ENCODE measurements at regions not wholly inside any gene's neighbourhood (a gene's known extent, or its start where the extent isn't known, plus 50 kb on each side); places are given as distances from the start of the nearest gene placed in this dataset.
A peak's percentile ranks its signal among the peaks of the same experiment; 100 is the strongest.
"Not testable (repeated sequence)": the region's sequence is repeated elsewhere in the genome, so short reads cannot be mapped to it uniquely, and the experiment has no call there.

DNA sequence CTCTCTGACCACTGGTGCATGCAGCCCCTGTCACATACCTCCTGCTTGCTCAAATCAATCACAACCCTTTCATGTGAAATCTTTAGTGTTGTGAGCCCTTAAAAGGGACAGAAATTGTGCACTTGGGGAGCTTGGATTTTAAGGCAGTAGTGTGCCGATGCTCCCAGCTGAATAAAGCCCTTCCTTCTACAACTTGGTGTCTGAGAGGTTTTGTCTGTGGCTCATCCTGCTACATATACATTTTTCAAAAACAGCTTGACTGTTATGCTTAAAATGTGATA is 413.8 kb downstream of the DAD1 start:
- ATAC-seq; H3K9me3 Mint-ChIP-seq (ENCODE audit: low read depth); H3K4me3 Mint-ChIP-seq; DNase-seq; H3K27me3 Mint-ChIP-seq; CTCF ChIA-PET; H3K27ac Mint-ChIP-seq; H3K36me3 Mint-ChIP-seq: not testable (repeated sequence)
- H3K4me1 Mint-ChIP-seq: peaks cover 10% of the 10 kb centered on the region

DNA sequence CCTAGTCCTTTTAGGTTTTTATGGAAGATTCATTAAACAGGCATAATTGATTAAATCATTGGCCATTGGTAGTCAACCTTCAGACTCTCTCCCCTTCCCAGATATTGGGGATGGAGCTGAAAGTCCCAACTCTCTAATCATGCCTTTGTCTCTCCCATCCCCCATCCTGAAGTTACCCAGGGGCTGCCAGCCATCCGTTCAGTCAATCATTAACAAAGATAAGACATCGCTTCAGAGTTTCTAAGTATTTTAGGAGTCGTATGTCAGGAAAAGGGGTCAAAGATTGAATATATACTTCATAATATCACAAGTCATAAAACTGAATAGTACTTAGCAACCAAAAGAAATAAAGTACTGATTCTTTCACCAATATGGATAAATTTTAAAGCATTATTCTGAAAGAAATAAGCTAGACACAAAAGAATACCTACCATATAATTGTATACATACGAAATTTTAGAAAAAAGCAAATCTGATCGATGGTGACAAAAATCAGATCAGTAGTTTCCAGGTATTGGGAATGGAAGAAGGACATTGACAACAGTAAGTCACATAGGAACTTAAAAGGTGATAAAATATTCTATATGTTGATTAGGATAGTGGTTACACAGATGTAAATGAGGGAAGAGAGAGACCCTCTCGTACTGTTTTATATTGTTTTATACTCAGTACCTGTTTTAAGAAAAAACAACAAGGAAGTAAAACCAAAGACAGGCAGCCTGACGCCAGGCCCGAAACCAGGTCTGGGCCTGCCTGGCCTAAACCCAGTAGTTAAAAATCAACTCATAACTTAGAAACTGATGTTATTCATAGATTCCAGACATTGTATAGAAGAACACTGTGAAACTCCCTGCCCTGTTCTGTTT is 414.4 kb downstream of the DAD1 start:
- no peak for ATAC-seq
- no peaks in the 10 kb centered on the region for H3K27me3 Mint-ChIP-seq
- no peak overlapping the region for H3K4me3 Mint-ChIP-seq
- CTCF ChIA-PET: no interaction called here
- DNase-seq: no peak
- no peak overlapping the region for H3K27ac Mint-ChIP-seq
- peaks cover 10% of the 10 kb centered on the region for H3K4me1 Mint-ChIP-seq
- no peaks in the 10 kb centered on the region for H3K36me3 Mint-ChIP-seq
- no peaks in the 10 kb centered on the region for H3K9me3 Mint-ChIP-seq (ENCODE audit: low read depth)

DNA sequence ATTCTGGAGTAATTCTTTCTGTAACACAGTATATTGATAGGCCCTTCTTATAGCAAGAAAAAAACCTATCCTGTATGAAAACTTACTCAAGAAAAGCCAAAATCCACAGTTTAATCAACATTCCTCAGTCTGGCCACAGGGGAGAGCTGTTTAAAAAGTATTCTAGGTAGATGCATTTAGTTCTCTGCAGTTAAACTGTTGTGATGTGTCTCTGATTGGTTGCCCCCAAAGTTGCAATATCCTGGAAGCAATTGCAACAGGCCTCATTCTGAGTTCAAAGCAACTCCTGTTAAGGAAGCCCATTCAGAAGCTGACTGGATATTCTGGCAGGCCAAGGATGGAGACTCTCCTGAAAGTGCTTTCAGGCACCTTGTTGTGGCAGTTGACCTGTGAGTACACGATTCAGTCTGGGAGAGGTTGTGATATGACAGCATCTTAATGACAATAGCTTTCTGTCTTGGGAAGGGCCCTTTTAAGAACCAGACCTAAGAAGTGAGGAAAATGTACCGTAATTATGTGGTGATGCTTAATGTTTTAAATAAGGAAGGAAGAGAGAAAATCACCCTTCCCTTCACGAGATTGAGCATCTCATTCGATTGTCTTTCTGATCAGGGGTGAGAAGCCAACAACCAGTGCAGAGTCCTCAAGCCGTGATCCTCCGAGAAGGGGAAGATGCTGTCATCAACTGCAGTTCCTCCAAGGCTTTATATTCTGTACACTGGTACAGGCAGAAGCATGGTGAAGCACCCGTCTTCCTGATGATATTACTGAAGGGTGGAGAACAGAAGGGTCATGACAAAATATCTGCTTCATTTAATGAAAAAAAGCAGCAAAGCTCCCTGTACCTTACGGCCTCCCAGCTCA is 420.7 kb downstream of the DAD1 start:
- Mint-ChIP-seq H3K27ac (peak overlapping the region; percentile 86), H3K27me3 (no peaks in the 10 kb centered on the region), H3K9me3 (ENCODE audit: low read depth) (no peaks in the 10 kb centered on the region), H3K36me3 (peaks cover 2% of the 10 kb centered on the region), H3K4me3 (peak overlapping the region; percentile 79), H3K4me1 (peaks cover under 1% of the 10 kb centered on the region)
- CTCF ChIA-PET: interaction anchor here (1.2 to 1.3 kb wide), 2 partner anchors 54 to 70 kb away, joined by 3 to 5 read pairs; no protein-coding TSS in a partner anchor
- DNase-seq (no peak), ATAC-seq (peak; percentile 51)

DNA sequence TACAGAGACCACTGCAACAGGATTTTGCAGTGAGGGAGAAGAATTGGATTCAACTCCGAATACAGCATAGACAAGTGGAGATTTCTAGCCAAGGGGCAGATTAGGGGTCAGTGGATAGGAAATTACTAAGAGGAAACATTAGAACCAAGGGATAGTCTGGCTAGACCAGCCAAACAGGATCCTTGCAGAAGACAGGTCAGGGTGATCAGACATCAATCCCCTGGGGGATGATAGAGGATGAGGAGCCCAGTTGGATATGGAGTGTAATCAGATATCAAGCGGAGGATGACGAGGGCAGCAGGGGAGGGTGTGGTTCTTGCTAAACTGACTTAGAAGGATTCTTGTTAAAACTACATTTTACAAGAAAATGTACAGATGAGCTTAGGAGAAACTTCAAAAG is 424.4 kb downstream of the DAD1 start:
- CTCF ChIA-PET: interaction anchor here (1.1 kb wide), 1 partner anchor 36 kb away, joined by 3 read pairs; no protein-coding TSS in a partner anchor
- no peaks in the 10 kb centered on the region for H3K27me3 Mint-ChIP-seq
- H3K27ac Mint-ChIP-seq: no peak overlapping the region
- peaks cover 2% of the 10 kb centered on the region for H3K36me3 Mint-ChIP-seq
- ATAC-seq (no peak), DNase-seq (no peak)
- peaks cover 8% of the 10 kb centered on the region for H3K4me1 Mint-ChIP-seq
- H3K9me3 Mint-ChIP-seq (ENCODE audit: low read depth): no peaks in the 10 kb centered on the region
- no peak overlapping the region for H3K4me3 Mint-ChIP-seq

DNA sequence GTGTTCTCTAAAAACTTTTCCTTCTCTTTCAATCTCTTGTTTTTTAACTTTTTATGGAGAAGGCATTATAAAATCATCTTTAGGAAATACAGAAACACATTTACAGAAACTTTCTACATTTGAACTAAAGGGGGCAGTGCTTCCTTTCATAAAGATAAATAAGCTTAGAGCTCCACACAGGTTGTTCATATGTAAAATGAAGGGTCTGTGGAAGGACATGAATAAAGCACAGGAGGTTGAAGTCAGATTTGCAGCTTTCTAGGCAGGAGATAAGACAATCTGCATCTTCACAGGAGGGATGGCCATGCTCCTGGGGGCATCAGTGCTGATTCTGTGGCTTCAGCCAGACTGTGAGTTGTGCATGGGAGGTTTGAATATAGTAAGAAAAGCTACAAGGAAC is 426.0 kb downstream of the DAD1 start:
- Mint-ChIP-seq H3K4me1 (peaks cover 12% of the 10 kb centered on the region), H3K36me3 (no peaks in the 10 kb centered on the region), H3K9me3 (ENCODE audit: low read depth) (no peaks in the 10 kb centered on the region), H3K27ac (peak overlapping the region; percentile 76), H3K4me3 (peak overlapping the region; percentile 65), H3K27me3 (no peaks in the 10 kb centered on the region)
- ATAC-seq: peak; percentile 30
- CTCF ChIA-PET: interaction anchor here (0.7 to 1.3 kb wide), 4 partner anchors 346 to 427 kb away, joined by 3 to 6 read pairs (median 4); no protein-coding TSS in a partner anchor
- DNase-seq: no peak

DNA sequence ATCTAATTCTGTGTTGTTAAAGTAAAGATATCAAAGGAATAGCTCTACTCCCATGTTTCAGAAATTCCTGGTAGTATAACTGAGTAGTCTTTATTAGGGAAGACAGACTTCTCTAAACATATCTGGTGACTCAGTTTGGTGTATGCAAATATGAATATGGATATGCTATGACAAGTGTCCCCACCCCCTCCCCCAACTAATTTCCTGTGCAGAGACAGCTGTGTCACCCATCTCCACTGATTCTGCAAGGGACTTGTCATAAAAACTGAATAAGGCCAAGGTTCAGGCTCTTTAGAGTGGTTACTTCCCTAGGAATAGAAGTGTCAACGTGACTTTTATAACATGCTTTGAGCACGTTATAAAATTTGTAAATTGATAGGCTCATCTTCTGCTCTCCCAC is 429.1 kb downstream of the DAD1 start:
- ATAC-seq (no peak), DNase-seq (no peak)
- no peaks in the 10 kb centered on the region for H3K36me3 Mint-ChIP-seq
- no peak overlapping the region for H3K27ac Mint-ChIP-seq
- no peak overlapping the region for H3K4me3 Mint-ChIP-seq
- peaks cover 12% of the 10 kb centered on the region for H3K4me1 Mint-ChIP-seq
- no peaks in the 10 kb centered on the region for H3K9me3 Mint-ChIP-seq (ENCODE audit: low read depth)
- no peaks in the 10 kb centered on the region for H3K27me3 Mint-ChIP-seq
- CTCF ChIA-PET: interaction anchor here (0.9 kb wide), 1 partner anchor 28 kb away, joined by 3 read pairs; no protein-coding TSS in a partner anchor

DNA sequence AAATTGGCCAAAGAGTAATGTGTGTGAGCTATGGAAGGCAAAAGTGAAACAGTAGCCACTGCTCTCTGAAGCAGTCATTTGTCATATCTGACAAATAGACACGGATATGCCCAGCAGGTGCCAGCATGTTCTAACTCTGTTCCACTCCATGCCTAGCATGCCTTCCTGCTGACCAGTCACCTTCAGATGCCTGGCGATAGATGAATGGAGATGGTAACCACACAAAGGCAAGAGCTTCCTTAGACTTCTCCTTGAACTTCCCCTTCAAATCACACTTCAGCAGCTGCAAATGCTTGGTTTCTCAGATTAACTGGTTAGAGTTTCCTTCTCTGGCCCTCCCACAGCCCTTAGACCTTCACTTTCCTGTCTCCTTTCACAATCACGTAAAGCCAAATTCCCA is 429.9 kb downstream of the DAD1 start:
- DNase-seq (no peak), ATAC-seq (no peak)
- CTCF ChIA-PET: interaction anchor here (1.5 kb wide), 1 partner anchor 27 kb away, joined by 3 read pairs; no protein-coding TSS in a partner anchor
- no peaks in the 10 kb centered on the region for H3K9me3 Mint-ChIP-seq (ENCODE audit: low read depth)
- H3K4me3 Mint-ChIP-seq: no peak overlapping the region
- H3K27ac Mint-ChIP-seq: peak overlapping the region; percentile 40
- H3K36me3 Mint-ChIP-seq: no peaks in the 10 kb centered on the region
- H3K4me1 Mint-ChIP-seq: peaks cover 12% of the 10 kb centered on the region
- H3K27me3 Mint-ChIP-seq: no peaks in the 10 kb centered on the region

DNA sequence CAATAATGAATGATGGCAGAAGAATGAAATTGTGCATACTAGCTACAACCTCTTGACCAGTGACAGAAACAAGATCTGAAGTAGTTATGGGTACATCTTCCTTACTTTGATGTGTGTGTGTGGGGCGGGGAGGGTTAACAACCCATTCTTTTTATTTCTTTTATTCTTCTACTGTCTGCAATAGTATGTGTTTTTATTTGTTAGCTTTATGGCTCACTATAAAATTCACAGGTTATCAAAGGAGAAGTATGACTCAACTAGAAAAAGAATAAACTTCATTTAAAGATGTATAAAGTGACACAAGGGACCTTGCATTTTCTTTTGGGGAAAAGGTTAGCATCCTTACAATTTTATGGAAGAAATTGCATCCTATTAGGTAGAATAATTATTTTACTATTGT is 430.5 kb downstream of the DAD1 start:
- Mint-ChIP-seq H3K27ac (no peak overlapping the region), H3K9me3 (ENCODE audit: low read depth) (no peaks in the 10 kb centered on the region), H3K4me1 (peaks cover 12% of the 10 kb centered on the region), H3K27me3 (no peaks in the 10 kb centered on the region), H3K36me3 (no peaks in the 10 kb centered on the region), H3K4me3 (no peak overlapping the region)
- ATAC-seq: no peak
- no peak for DNase-seq
- CTCF ChIA-PET: interaction anchor here (1.5 kb wide), 1 partner anchor 27 kb away, joined by 3 read pairs; no protein-coding TSS in a partner anchor

DNA sequence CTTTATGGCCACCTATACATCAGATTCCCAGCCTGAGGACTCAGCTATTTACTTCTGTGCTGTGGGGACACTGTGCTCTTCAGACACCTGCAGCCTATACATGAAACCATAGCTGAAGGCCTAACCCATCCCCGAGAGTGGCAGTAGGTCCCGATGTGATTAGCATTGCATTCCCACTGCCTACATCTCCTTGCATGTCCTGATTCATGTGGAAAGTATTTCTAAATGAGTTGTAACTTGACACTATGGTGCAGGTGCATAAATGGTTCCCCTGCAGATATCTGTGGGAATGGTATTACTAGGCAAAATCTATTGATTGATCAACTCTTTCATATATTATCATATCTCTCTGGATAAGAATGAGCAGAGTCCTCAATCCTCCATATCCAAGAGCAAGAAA is 433.5 kb downstream of the DAD1 start:
- peaks cover 10% of the 10 kb centered on the region for H3K4me1 Mint-ChIP-seq
- no peaks in the 10 kb centered on the region for H3K27me3 Mint-ChIP-seq
- H3K9me3 Mint-ChIP-seq (ENCODE audit: low read depth): no peaks in the 10 kb centered on the region
- ATAC-seq (no peak), DNase-seq (no peak)
- CTCF ChIA-PET: no interaction called here
- no peak overlapping the region for H3K4me3 Mint-ChIP-seq
- H3K36me3 Mint-ChIP-seq: no peaks in the 10 kb centered on the region
- H3K27ac Mint-ChIP-seq: no peak overlapping the region

DNA sequence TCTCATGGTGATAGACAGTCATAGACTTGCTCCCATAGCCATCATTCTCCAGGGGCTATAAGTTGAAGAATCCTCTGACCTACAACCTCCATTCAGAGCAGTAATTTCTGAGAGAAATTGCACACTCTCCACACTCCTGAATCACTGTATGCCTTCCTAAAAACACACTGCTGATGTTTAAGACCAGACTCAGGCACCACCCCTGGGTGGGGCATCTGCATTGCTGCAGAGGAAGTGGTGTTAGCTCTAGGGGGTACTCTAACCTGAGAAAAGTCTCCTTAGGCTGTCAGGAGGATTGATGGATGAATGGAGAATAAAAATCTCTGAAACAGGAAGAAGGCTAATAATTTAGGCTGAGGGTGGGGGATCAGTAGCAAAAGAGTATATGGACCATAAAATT is 436.1 kb downstream of the DAD1 start:
- CTCF ChIA-PET: no interaction called here
- no peaks in the 10 kb centered on the region for H3K27me3 Mint-ChIP-seq
- H3K36me3 Mint-ChIP-seq: no peaks in the 10 kb centered on the region
- H3K4me3 Mint-ChIP-seq: no peak overlapping the region
- no peaks in the 10 kb centered on the region for H3K9me3 Mint-ChIP-seq (ENCODE audit: low read depth)
- no peak overlapping the region for H3K27ac Mint-ChIP-seq
- ATAC-seq (no peak), DNase-seq (no peak)
- peaks cover 2% of the 10 kb centered on the region for H3K4me1 Mint-ChIP-seq

DNA sequence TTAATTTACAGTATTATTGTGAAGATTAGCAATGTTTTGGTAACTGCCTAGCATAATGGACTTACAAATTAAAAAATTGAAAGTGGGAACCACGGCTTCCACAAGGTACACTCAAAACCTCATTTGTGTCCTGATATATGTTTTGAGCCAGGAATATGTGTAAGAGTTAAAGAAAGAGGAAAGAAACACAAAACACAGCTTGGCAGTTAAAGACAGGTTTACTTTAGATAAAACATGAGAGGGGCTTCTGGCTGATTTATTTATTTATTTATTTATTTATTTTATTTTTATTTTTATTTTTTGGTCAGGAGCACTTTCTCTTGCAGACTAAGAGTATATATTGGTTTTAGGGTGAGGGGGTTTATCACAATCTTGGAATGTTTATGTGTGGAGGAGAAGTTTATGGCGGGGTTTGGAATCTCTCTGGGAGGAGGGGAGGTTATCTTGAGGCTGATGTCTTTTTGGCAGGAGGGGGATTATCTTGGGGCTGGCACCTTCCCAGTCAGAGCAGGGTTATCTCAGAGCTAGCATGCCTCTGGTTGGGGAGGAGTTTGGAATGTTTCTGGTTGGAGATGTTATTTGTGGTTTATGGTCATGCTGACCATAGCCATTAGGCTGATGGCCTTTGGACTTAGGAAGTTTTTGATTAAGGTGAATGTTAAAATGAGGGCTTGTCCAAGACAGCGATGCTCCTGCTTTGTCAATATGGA is 436.7 kb downstream of the DAD1 start:
- Mint-ChIP-seq H3K4me3 (no peak overlapping the region), H3K9me3 (ENCODE audit: low read depth) (no peaks in the 10 kb centered on the region), H3K27me3 (no peaks in the 10 kb centered on the region), H3K4me1 (peaks cover 2% of the 10 kb centered on the region), H3K27ac (no peak overlapping the region), H3K36me3 (no peaks in the 10 kb centered on the region)
- DNase-seq (no peak), ATAC-seq (no peak)
- CTCF ChIA-PET: no interaction called here

DNA sequence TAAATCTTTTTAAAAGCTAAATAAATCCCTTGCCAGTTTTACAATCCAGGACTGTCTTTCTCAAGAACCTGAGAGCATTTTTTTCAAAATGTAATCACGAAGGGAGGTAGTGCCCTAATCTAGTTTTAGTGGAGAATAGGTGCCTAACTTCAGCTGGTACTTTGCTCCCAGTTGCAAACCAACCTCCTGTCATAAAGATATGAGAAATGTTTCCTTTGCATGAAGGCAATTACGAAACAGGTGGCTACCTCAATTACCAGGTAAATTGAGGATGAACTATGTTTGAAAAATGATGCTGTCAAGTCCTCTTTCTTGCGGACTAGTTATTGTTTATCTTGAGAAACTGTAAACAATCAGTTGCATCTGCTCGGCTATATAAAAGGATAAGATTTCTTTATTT is 437.9 kb downstream of the DAD1 start:
- Mint-ChIP-seq H3K27me3 (no peaks in the 10 kb centered on the region), H3K4me3 (no peak overlapping the region), H3K27ac (no peak overlapping the region), H3K4me1 (peaks cover 2% of the 10 kb centered on the region), H3K9me3 (ENCODE audit: low read depth) (no peaks in the 10 kb centered on the region), H3K36me3 (no peaks in the 10 kb centered on the region)
- DNase-seq: no peak
- ATAC-seq: no peak
- CTCF ChIA-PET: no interaction called here

DNA sequence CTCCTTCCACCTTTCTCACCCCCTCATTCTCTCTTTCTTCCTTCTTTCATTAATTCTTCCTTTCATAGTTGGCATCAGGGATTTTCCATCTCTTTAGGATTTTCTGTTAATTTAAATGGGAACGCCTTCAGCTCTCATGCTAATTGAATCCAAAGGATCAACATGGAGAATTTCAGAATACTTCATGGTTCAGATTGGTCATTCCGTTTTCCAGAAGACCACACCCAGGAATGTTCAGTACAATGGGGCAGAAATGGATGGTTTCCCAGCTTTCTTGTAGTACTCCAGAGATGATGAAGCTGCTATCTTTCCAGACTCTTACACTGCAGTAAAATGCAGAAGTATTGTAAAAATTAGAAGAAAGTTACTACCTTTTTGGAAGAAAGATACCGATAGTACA is 440.0 kb downstream of the DAD1 start:
- no peak overlapping the region for H3K4me3 Mint-ChIP-seq
- no peak for DNase-seq
- no peak overlapping the region for H3K27ac Mint-ChIP-seq
- H3K36me3 Mint-ChIP-seq: no peaks in the 10 kb centered on the region
- no peaks in the 10 kb centered on the region for H3K27me3 Mint-ChIP-seq
- no peak for ATAC-seq
- H3K4me1 Mint-ChIP-seq: peaks cover 2% of the 10 kb centered on the region
- H3K9me3 Mint-ChIP-seq (ENCODE audit: low read depth): no peaks in the 10 kb centered on the region
- CTCF ChIA-PET: no interaction called here

All from activated CD8-positive, alpha-beta memory T cell treated with anti-CD3 and anti-CD28 coated beads, Interleukin-2, amount 10 ng/mL, durations not matched to agents 7 days and 5 days (primary cell).